ENCODE measurements at regions not wholly inside any gene's neighbourhood (a gene's known extent, or its start where the extent isn't known, plus 50 kb on each side); places are given as distances from the start of the nearest gene placed in this dataset.

GRCh38 chr2:36277881-36278523, 77.6 kb upstream of the CRIM1 start:
- intact Hi-C loops (cut with DNase I, micrococcal nuclease), result no loop called here
- Mint-ChIP-seq H3K9me3 (peaks cover 4% of the 10 kb centered on the region), H3K36me3 (ENCODE audit: low read depth) (no peaks in the 10 kb centered on the region), H3K4me1 (ENCODE audit: low read depth) (no peaks in the 10 kb centered on the region), H3K27me3 (no peaks in the 10 kb centered on the region), H3K27ac (no peak overlapping the region), H3K4me3 (no peak overlapping the region)
- Histone ChIP-seq H3K9me3 (ENCODE audit: control insufficient read depth in 1 of 2, insufficient read depth in 1 of 2, low read length in 2 of 2) (peaks cover 0 to 5% of the 10 kb centered on the region in 2 experiments), H3K36me3 (ENCODE audit: insufficient read depth, low read length) (no peaks in the 10 kb centered on the region), H3K27me3 (ENCODE audit: control insufficient read depth in 1 of 2, insufficient read depth in 2 of 2, low read length in 2 of 2) (no peaks in the 10 kb centered on the region), H3K27ac (ENCODE audit: low read depth in 1 of 2, low read length in 2 of 2) (no peak overlapping the region), H3K4me3 (ENCODE audit: low read length) (no peak overlapping the region), H3K4me1 (ENCODE audit: insufficient read depth, low read length) (no peaks in the 10 kb centered on the region)
- ChIA-PET POLR2A (no interaction called here), CTCF (interaction anchor here (0.6 kb wide), 1 partner anchor 101 kb away, joined by 3 read pairs; no protein-coding TSS in a partner anchor)
- DNase-seq (no peak), ATAC-seq (ENCODE audit: poor library complexity) (no peak)
- no peak for TF ChIP-seq CTCF (IDR thresholded peaks at IDR 0.05)

- no peak for DNase-seq
- H3K4me1 Mint-ChIP-seq (ENCODE audit: low read depth), result no peaks in the 10 kb centered on the region
- POLR2A ChIA-PET, result no interaction called here
- no peaks in the 10 kb centered on the region for H3K36me3 Mint-ChIP-seq (ENCODE audit: low read depth)
- ATAC-seq (ENCODE audit: poor library complexity), result no peak
- intact Hi-C loops (cut with DNase I, micrococcal nuclease), result no loop called here
- peaks cover 4% of the 10 kb centered on the region for H3K9me3 Mint-ChIP-seq
- H3K36me3 ChIP-seq (ENCODE audit: insufficient read depth, low read length), result no peaks in the 10 kb centered on the region
- no peaks in the 10 kb centered on the region for H3K4me1 ChIP-seq (ENCODE audit: insufficient read depth, low read length)
- peaks cover 0 to 5% of the 10 kb centered on the region in 2 experiments for H3K9me3 ChIP-seq (ENCODE audit: control insufficient read depth in 1 of 2, insufficient read depth in 1 of 2, low read length in 2 of 2)
- no peak overlapping the region for H3K27ac Mint-ChIP-seq
- CTCF ChIA-PET, result interaction anchor here (0.6 kb wide), 1 partner anchor 100 kb away, joined by 3 read pairs; no protein-coding TSS in a partner anchor
- TF ChIP-seq CTCF (IDR thresholded peaks at IDR 0.05), result no peak
- H3K4me3 Mint-ChIP-seq, result no peak overlapping the region
- no peak overlapping the region for H3K27ac ChIP-seq (ENCODE audit: low read depth in 1 of 2, low read length in 2 of 2)
- no peak overlapping the region for H3K4me3 ChIP-seq (ENCODE audit: low read length)
- no peaks in the 10 kb centered on the region for H3K27me3 ChIP-seq (ENCODE audit: control insufficient read depth in 1 of 2, insufficient read depth in 2 of 2, low read length in 2 of 2)
- H3K27me3 Mint-ChIP-seq, result no peaks in the 10 kb centered on the region
These were observed 78.3 kb upstream of the CRIM1 start for GRCh38 chr2:36277146-36277808.

GRCh38 chr2:36271266-36271665, 84.3 kb upstream of the CRIM1 start:
- no peak for DNase-seq
- Mint-ChIP-seq H3K4me1 (ENCODE audit: low read depth) (peaks cover 13% of the 10 kb centered on the region), H3K9me3 (peaks cover 7% of the 10 kb centered on the region), H3K4me3 (no peak overlapping the region), H3K27ac (no peak overlapping the region), H3K36me3 (ENCODE audit: low read depth) (no peaks in the 10 kb centered on the region), H3K27me3 (no peaks in the 10 kb centered on the region)
- H3K4me3 ChIP-seq (ENCODE audit: low read length), result no peak overlapping the region
- no peak overlapping the region for H3K27ac ChIP-seq (ENCODE audit: low read depth in 1 of 2, low read length in 2 of 2)
- H3K27me3 ChIP-seq (ENCODE audit: control insufficient read depth in 1 of 2, insufficient read depth in 2 of 2, low read length in 2 of 2), result no peaks in the 10 kb centered on the region
- ChIA-PET CTCF (no interaction called here), POLR2A (no interaction called here)
- intact Hi-C loops (cut with DNase I, micrococcal nuclease), result no loop called here
- peaks cover 3% of the 10 kb centered on the region for H3K4me1 ChIP-seq (ENCODE audit: insufficient read depth, low read length)
- ATAC-seq (ENCODE audit: poor library complexity), result no peak
- H3K36me3 ChIP-seq (ENCODE audit: insufficient read depth, low read length), result no peaks in the 10 kb centered on the region
- H3K9me3 ChIP-seq (ENCODE audit: control insufficient read depth in 1 of 2, insufficient read depth in 1 of 2, low read length in 2 of 2), result peaks cover 0 to 9% of the 10 kb centered on the region in 2 experiments
- TF ChIP-seq CTCF (IDR thresholded peaks at IDR 0.05), result no peak

Measured in CD4-positive, alpha-beta T cell (primary cell).